Activated CD4-positive, alpha-beta T cell treated with anti-CD3 and anti-CD28 coated beads, Interleukin-2, amount 10 ng/mL, durations not matched to agents 7 days and 5 days (primary cell): ENCODE measurements at regions not wholly inside any gene's neighbourhood (a gene's known extent, or its start where the extent isn't known, plus 50 kb on each side); places are given as distances from the start of the nearest gene placed in this dataset.

ENCODE experiments used
- CTCF ChIA-PET: fragments of 350-600 bp; sonication (Branson Sonifier 250); formaldehyde crosslinking; loops from one replicate; lab custom pipeline; 2021; ENCODE audit warnings: antibody characterized with exemption; lab: Charles Lee
- POLR2A ChIA-PET: fragments of 350-600 bp; sonication (Branson Sonifier 250); formaldehyde crosslinking; loops from one replicate; lab custom pipeline; 2021; ENCODE audit warnings: antibody characterized with exemption; lab: Charles Lee
- DNase-seq: peaks from one replicate; pipeline ENCODE4 v3.0.0-alpha.2; 2020
- H3K27ac Mint-ChIP-seq: one replicate; pipeline ENCODE4 v1.8.0; 2021; ENCODE audit warnings: mild to moderate bottlenecking, moderate library complexity, mixed read lengths
- H3K27me3 Mint-ChIP-seq: one replicate; pipeline ENCODE4 v1.8.0; 2021; ENCODE audit warnings: mixed read lengths
- H3K36me3 Mint-ChIP-seq: one replicate; pipeline ENCODE4 v1.8.0; 2021; ENCODE audit warnings: low read depth, mixed read lengths
- H3K4me1 Mint-ChIP-seq: one replicate; pipeline ENCODE4 v1.8.0; 2021; ENCODE audit warnings: mixed read lengths
- H3K4me3 Mint-ChIP-seq: one replicate; pipeline ENCODE4 v1.8.0; 2021; ENCODE audit warnings: mild to moderate bottlenecking, moderate library complexity, mixed read lengths
- H3K9me3 Mint-ChIP-seq: one replicate; pipeline ENCODE4 v1.8.0; 2021; ENCODE audit warnings: mixed read lengths

GRCh38 chr7:36096460-36097095, 56.5 kb upstream of the EEPD1 start:
- Mint-ChIP-seq H3K36me3 (no peaks in the 10 kb centered on the region), H3K9me3 (peaks cover 5% of the 10 kb centered on the region), H3K4me1 (no peaks in the 10 kb centered on the region), H3K4me3 (no peak overlapping the region), H3K27ac (no peak overlapping the region), H3K27me3 (no peaks in the 10 kb centered on the region)
- ChIA-PET POLR2A (no interaction called here), CTCF (no interaction called here)
- no peak for DNase-seq

GRCh38 chr7:36098096-36098495, 55.0 kb upstream of the EEPD1 start:
- H3K27me3 Mint-ChIP-seq = peaks cover under 1% of the 10 kb centered on the region
- peaks cover 5% of the 10 kb centered on the region for H3K9me3 Mint-ChIP-seq
- no peaks in the 10 kb centered on the region for H3K4me1 Mint-ChIP-seq
- CTCF ChIA-PET = interaction anchor here (0.6 kb wide), 1 partner anchor 255 kb away, joined by 3 read pairs; no protein-coding TSS in a partner anchor
- no peak overlapping the region for H3K4me3 Mint-ChIP-seq
- H3K27ac Mint-ChIP-seq = no peak overlapping the region
- H3K36me3 Mint-ChIP-seq = no peaks in the 10 kb centered on the region
- POLR2A ChIA-PET = no interaction called here
- DNase-seq = no peak

- H3K36me3 Mint-ChIP-seq = no peaks in the 10 kb centered on the region
- no peak overlapping the region for H3K27ac Mint-ChIP-seq
- H3K9me3 Mint-ChIP-seq = peaks cover 5% of the 10 kb centered on the region
- ChIA-PET CTCF (no interaction called here), POLR2A (no interaction called here)
- H3K4me1 Mint-ChIP-seq = no peaks in the 10 kb centered on the region
- no peak overlapping the region for H3K4me3 Mint-ChIP-seq
- peaks cover 2% of the 10 kb centered on the region for H3K27me3 Mint-ChIP-seq
- DNase-seq = no peak
These were observed 52.8 kb upstream of the EEPD1 start for GRCh38 chr7:36100226-36100625.

- Mint-ChIP-seq H3K27ac (no peak overlapping the region), H3K4me3 (no peak overlapping the region), H3K9me3 (peaks cover 5% of the 10 kb centered on the region), H3K4me1 (no peaks in the 10 kb centered on the region), H3K36me3 (no peaks in the 10 kb centered on the region), H3K27me3 (peaks cover 2% of the 10 kb centered on the region)
- ChIA-PET POLR2A (no interaction called here), CTCF (interaction anchor here (0.6 kb wide), 1 partner anchor 62 kb away, joined by 3 read pairs; no protein-coding TSS in a partner anchor)
- DNase-seq = no peak
These were observed 52.4 kb upstream of the EEPD1 start for GRCh38 chr7:36100634-36101033.
